NCI-H2196 treated with DMSO at 0.1 percent for 48 hours (cell line): ENCODE measurements at regions not wholly inside any gene's neighbourhood (a gene's known extent, or its start where the extent isn't known, plus 50 kb on each side); places are given as distances from the start of the nearest gene placed in this dataset.

Experiments used
- DNase-seq: peaks from one replicate; lab custom pipeline; 2025; ENCODE audit not compliant: unreplicated experiment; lab: John Stamatoyannopoulos, UW

DNA sequence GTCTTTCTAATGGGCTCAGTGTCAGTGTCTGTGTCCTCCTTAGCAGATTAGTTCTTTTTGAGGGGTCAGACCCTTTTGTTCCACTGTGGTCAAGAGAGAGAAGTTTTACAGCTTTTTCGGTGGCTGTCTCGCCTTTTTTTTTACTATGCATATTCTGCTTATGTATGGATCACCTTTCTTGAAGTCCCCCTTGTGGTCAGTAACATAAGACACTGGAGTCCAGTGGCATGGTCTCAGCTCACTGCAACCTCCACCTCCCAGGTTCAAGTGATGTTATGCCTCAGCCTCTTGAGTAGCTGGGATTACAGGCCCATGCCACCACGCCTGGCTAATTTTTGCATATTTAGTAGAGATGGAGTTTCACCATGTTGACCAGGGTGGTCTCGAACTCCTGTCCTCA lies 54.0 kb upstream of the PGRMC2 start:
- DNase-seq, result no peak

DNA sequence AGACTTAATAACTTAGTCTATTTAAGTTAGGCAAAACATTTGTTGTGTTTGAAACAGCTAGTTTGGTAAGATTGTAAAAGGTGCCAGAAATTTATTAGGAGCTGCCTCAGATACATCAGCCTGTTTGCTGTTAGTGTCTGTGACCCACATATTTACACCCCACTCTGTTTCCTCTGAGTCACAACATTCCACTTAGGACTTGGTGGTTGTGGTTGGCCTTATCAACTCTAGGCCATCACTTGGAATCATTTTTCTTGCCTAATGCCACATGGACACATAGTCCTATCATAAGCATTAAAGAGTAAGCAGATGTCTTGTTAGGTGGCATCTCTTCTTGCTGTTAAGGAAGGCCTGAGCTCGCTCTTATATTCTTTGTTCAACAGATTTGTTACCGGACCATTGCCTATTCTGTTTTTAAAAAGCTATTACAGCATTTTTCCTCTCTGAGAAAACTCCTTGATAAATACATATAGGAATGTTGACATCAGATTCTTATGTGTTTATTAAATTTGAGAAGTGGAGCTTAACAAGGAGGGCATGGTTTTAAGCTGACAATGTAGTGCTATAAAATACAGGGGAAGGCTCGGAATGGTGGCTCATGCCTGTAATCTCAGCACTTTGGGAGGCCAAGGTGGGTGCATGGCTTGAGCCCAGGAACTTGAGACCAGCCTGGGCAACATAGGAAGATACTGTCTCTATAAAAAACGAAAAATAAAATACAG lies 51.2 kb upstream of the PGRMC2 start:
- no peak for DNase-seq

DNA sequence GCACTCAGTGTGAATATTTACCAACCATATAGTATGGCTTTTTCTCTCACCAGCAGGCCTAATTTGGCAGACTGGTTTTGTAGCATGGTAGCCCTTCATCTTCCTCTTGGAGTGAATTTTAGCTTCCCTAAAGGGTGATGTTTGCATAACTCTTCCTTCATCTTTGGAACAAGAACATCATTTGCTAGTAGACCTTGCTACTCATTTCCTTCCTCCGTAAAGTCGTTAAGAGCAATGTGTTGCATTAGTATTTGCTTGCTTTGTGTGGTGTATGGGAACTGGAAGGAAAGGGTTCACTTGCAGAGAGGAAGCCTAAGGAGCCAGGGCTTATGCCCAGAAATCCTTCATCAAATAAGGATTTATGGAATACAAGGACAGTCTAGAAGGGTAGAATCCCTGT lies 50.2 kb upstream of the PGRMC2 start:
- DNase-seq, result no peak
